GM12892 (cell line): ENCODE measurements at regions not wholly inside any gene's neighbourhood (a gene's known extent, or its start where the extent isn't known, plus 50 kb on each side); places are given as distances from the start of the nearest gene placed in this dataset.

Experiments used
- POLR2A ChIP-seq: IDR thresholded peaks from 2 replicates; pipeline ENCODE4 v1.6.1; 2011; ENCODE audit warnings: low read depth, low read length, control low read depth
- POLR2AphosphoS5 ChIP-seq: IDR thresholded peaks from 2 replicates; pipeline ENCODE4 v1.6.1; 2011; ENCODE audit warnings: low read depth, low read length, control low read depth
- TAF1 ChIP-seq: IDR thresholded peaks from 2 replicates; pipeline ENCODE4 v1.6.1; 2011; ENCODE audit warnings: low read depth, mild to moderate bottlenecking, control low read depth, low read length, borderline replicate concordance

DNA sequence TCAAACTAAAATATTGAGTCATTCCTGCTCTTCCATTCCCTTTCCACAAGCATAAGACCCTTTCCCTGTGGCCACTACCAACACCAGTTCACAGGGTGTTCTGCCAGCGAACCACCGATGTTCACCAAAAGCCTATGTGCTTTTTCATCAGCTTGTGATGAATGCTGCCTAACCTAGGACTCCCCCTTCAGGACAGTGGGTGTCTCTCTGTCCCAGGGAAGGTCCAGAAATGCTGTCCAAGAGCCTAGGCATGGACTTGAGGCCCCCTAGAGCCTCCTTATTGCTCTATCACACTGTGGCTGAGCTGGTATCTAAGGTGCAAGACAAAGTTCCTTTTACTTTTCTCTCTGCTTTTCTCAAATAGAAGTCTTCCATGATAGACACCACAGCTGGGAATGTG is 1015.6 kb downstream of the PCDH19 start:
- no peak for TF ChIP-seq TAF1
- TF ChIP-seq POLR2A, result no peak
- TF ChIP-seq POLR2AphosphoS5, result no peak
